Caco-2 (cell line): ENCODE measurements at regions not wholly inside any gene's neighbourhood (a gene's known extent, or its start where the extent isn't known, plus 50 kb on each side); places are given as distances from the start of the nearest gene placed in this dataset.

Experiments used
- BruUV-seq: library from RNA; stranded (reverse); fragments of 400-500 nt; replicated peaks from 2 replicates; lab custom pipeline; 2021; lab: Mats Ljungman, UMichigan
- CTCF ChIA-PET: fragments of 300-600 bp; sonication (Branson Sonifier 250); formaldehyde crosslinking; loops from one replicate; lab custom pipeline; 2022; ENCODE audit warnings: antibody characterized with exemption; lab: Charles Lee
- POLR2A ChIA-PET: fragments of 300-600 bp; sonication (Branson Sonifier 250); formaldehyde crosslinking; loops from one replicate; lab custom pipeline; 2022; ENCODE audit warnings: antibody characterized with exemption; lab: Charles Lee
- DNase-seq, 2 experiments: peaks; one replicate each; pipeline versions ENCODE4 v3.0.0 to v3.0.0-alpha.2; 2020 to 2022
- H3K27me3 ChIP-seq: replicated peaks from 2 replicates; pipeline ENCODE4 v1.6.0; 2011; ENCODE audit warnings: low read length; ENCODE audit not compliant: control insufficient read depth, insufficient read depth
- H3K36me3 ChIP-seq: 2 replicates; pipeline ENCODE4 v1.5.1; 2011; ENCODE audit warnings: low read length; ENCODE audit not compliant: control insufficient read depth, insufficient read depth
- H3K4me1 ChIP-seq: fragments of 250-450 bp; sonication (Bioruptor Pico); 2 replicates; pipeline ENCODE4 v1.5.1; 2020; ENCODE audit warnings: mild to moderate bottlenecking
- H3K4me3 ChIP-seq: 2 replicates; pipeline ENCODE4 v1.5.1; 2011; ENCODE audit warnings: low read depth, mild to moderate bottlenecking, control low read depth, low read length
- H3K9me3 ChIP-seq: fragments of 250-450 bp; sonication (Bioruptor Pico); 2 replicates; pipeline ENCODE4 v1.5.1; 2020; ENCODE audit warnings: mild to moderate bottlenecking, moderate library complexity
- H3K27ac Mint-ChIP-seq: one replicate; pipeline ENCODE4 v1.8.0; 2022; ENCODE audit warnings: mixed read lengths; ENCODE audit not compliant: unreplicated experiment
- H3K27me3 Mint-ChIP-seq: one replicate; pipeline ENCODE4 v1.8.0; 2022; ENCODE audit warnings: mixed read lengths; ENCODE audit not compliant: insufficient read depth, unreplicated experiment
- H3K36me3 Mint-ChIP-seq: one replicate; pipeline ENCODE4 v1.8.0; 2022; ENCODE audit warnings: mild to moderate bottlenecking, mixed read lengths; ENCODE audit not compliant: insufficient read depth, unreplicated experiment
- H3K4me1 Mint-ChIP-seq: one replicate; pipeline ENCODE4 v1.8.0; 2022; ENCODE audit warnings: low read depth, mixed read lengths; ENCODE audit not compliant: unreplicated experiment
- H3K4me3 Mint-ChIP-seq: one replicate; pipeline ENCODE4 v1.8.0; 2022; ENCODE audit warnings: mild to moderate bottlenecking, moderate library complexity, mixed read lengths; ENCODE audit not compliant: unreplicated experiment
- H3K9me3 Mint-ChIP-seq: one replicate; pipeline ENCODE4 v1.8.0; 2022; ENCODE audit warnings: mixed read lengths; ENCODE audit not compliant: unreplicated experiment
- CTCF ChIP-seq, 2 experiments: fragments of 200-600 bp in 1 of 2; IDR thresholded peaks; 1 replicate in 1 of 2; 2 replicates in 1 of 2; pipeline versions ENCODE4 v1.5.1 to v1.8.0; 2011 to 2022; ENCODE audit warnings: antibody characterized with exemption in 1 of 2, control low read depth in 1 of 2, inconsistent platforms in 1 of 2, low read depth in 1 of 2, low read length in 1 of 2, mild to moderate bottlenecking in 1 of 2, moderate library complexity in 1 of 2; ENCODE audit not compliant: insufficient read depth in 1 of 2, severe bottlenecking in 1 of 2, unreplicated experiment in 1 of 2
- intact Hi-C: fragments of 100-400 bp; cut with micrococcal nuclease; formaldehyde crosslinking; loops from one replicate; pipeline ENCODE4 v1.10.0; 2022; ENCODE audit not compliant: unreplicated experiment

GRCh38 chr12:77578466-77579220, 252.1 kb upstream of the NAV3 start:
- Mint-ChIP-seq H3K9me3 (no peaks in the 10 kb centered on the region), H3K4me3 (no peak overlapping the region)
- BruUV-seq: no TSS peak

GRCh38 chr12:77577791-77578190, 252.9 kb upstream of the NAV3 start:
- no peaks in the 10 kb centered on the region for H3K36me3 Mint-ChIP-seq
- Histone ChIP-seq H3K27me3 (no peaks in the 10 kb centered on the region), H3K36me3 (no peaks in the 10 kb centered on the region), H3K9me3 (no peaks in the 10 kb centered on the region), H3K4me1 (no peaks in the 10 kb centered on the region), H3K4me3 (no peak overlapping the region)
- H3K4me1 Mint-ChIP-seq: no peaks in the 10 kb centered on the region
- no peak for DNase-seq
- H3K27me3 Mint-ChIP-seq: no peaks in the 10 kb centered on the region
- ChIA-PET CTCF (no interaction called here), POLR2A (no interaction called here)
- intact Hi-C loops: no loop called here
- H3K4me3 Mint-ChIP-seq: no peak overlapping the region
- no peak overlapping the region for H3K27ac Mint-ChIP-seq
- TF ChIP-seq CTCF (IDR thresholded peaks at IDR 0.05; ENCODE audit: insufficient read depth in 1 of 2, low read depth in 1 of 2, low read length in 1 of 2, severe bottlenecking in 1 of 2, unreplicated experiment in 1 of 2): no peak
- BruUV-seq: no TSS peak
- no peaks in the 10 kb centered on the region for H3K9me3 Mint-ChIP-seq

More at GRCh38 chr12:77578466-77579220, 252.1 kb upstream of the NAV3 start:
- ChIA-PET POLR2A (no interaction called here), CTCF (no interaction called here)
- Mint-ChIP-seq H3K4me1 (no peaks in the 10 kb centered on the region), H3K27me3 (no peaks in the 10 kb centered on the region), H3K27ac (no peak overlapping the region), H3K36me3 (no peaks in the 10 kb centered on the region)
- Histone ChIP-seq H3K27me3 (no peaks in the 10 kb centered on the region), H3K9me3 (no peaks in the 10 kb centered on the region), H3K4me3 (no peak overlapping the region), H3K36me3 (no peaks in the 10 kb centered on the region), H3K4me1 (no peaks in the 10 kb centered on the region)
- intact Hi-C loops: no loop called here
- no peak for DNase-seq
- TF ChIP-seq CTCF (IDR thresholded peaks at IDR 0.05; ENCODE audit: insufficient read depth in 1 of 2, low read depth in 1 of 2, low read length in 1 of 2, severe bottlenecking in 1 of 2, unreplicated experiment in 1 of 2): no peak

- no peaks in the 10 kb centered on the region for H3K4me1 Mint-ChIP-seq
- no peak for TF ChIP-seq CTCF (IDR thresholded peaks at IDR 0.05; ENCODE audit: insufficient read depth in 1 of 2, low read depth in 1 of 2, low read length in 1 of 2, severe bottlenecking in 1 of 2, unreplicated experiment in 1 of 2)
- DNase-seq: no peak
- H3K27ac Mint-ChIP-seq: no peak overlapping the region
- POLR2A ChIA-PET: no interaction called here
- H3K9me3 Mint-ChIP-seq: no peaks in the 10 kb centered on the region
- no peaks in the 10 kb centered on the region for H3K27me3 ChIP-seq
- H3K4me3 ChIP-seq: no peak overlapping the region
- intact Hi-C loops: no loop called here
- no peaks in the 10 kb centered on the region for H3K9me3 ChIP-seq
- no TSS peak for BruUV-seq
- H3K27me3 Mint-ChIP-seq: no peaks in the 10 kb centered on the region
- CTCF ChIA-PET: no interaction called here
- no peaks in the 10 kb centered on the region for H3K4me1 ChIP-seq
- no peak overlapping the region for H3K4me3 Mint-ChIP-seq
- H3K36me3 ChIP-seq: no peaks in the 10 kb centered on the region
- no peaks in the 10 kb centered on the region for H3K36me3 Mint-ChIP-seq
Observed at GRCh38 chr12:77575376-77575919, 255.2 kb upstream of the NAV3 start.
